NCI-H1930 (cell line): ENCODE measurements at regions not wholly inside any gene's neighbourhood (a gene's known extent, or its start where the extent isn't known, plus 50 kb on each side); places are given as distances from the start of the nearest gene placed in this dataset.

Source experiments
- DNase-seq, 2 experiments: peaks; one replicate each; lab custom pipeline; 2025; lab: John Stamatoyannopoulos, UW

GRCh38 chr13:107034236-107034872, 466.4 kb upstream of the ARGLU1 start:
- DNase-seq, result no peak

- no peak for DNase-seq
Observed at GRCh38 chr13:107031716-107032115, 463.8 kb upstream of the ARGLU1 start.

- no peak for DNase-seq
Observed at GRCh38 chr13:107028751-107029150, 460.8 kb upstream of the ARGLU1 start.

- DNase-seq, result no peak
Observed at GRCh38 chr13:107025991-107026390, 458.1 kb upstream of the ARGLU1 start.

GRCh38 chr13:107023335-107023734, 455.4 kb upstream of the ARGLU1 start:
- DNase-seq, result no peak

- no peak for DNase-seq
Observed at GRCh38 chr13:107020393-107020792, 452.5 kb upstream of the ARGLU1 start.

- DNase-seq, result no peak
Observed at GRCh38 chr13:107018285-107018684, 450.3 kb upstream of the ARGLU1 start.

- DNase-seq, result no peak
Observed at GRCh38 chr13:107006661-107007060, 438.7 kb upstream of the ARGLU1 start.

GRCh38 chr13:107005577-107005976, 437.6 kb upstream of the ARGLU1 start:
- no peak for DNase-seq

GRCh38 chr13:107003911-107004310, 436.0 kb upstream of the ARGLU1 start:
- DNase-seq, result no peak

- no peak for DNase-seq
Observed at GRCh38 chr13:106998664-106999063, 430.7 kb upstream of the ARGLU1 start.

GRCh38 chr13:106997696-106998095, 429.8 kb upstream of the ARGLU1 start:
- no peak for DNase-seq

- DNase-seq, result no peak
Observed at GRCh38 chr13:106996867-106997618, 429.1 kb upstream of the ARGLU1 start.

- no peak for DNase-seq
Observed at GRCh38 chr13:106990594-106990993, 422.7 kb upstream of the ARGLU1 start.

- DNase-seq, result no peak
Observed at GRCh38 chr13:106989876-106990275, 421.9 kb upstream of the ARGLU1 start.

- no peak for DNase-seq
Observed at GRCh38 chr13:106987427-106987785, 419.5 kb upstream of the ARGLU1 start.

- DNase-seq, result no peak
Observed at GRCh38 chr13:106986687-106987426, 418.9 kb upstream of the ARGLU1 start.

- no peak for DNase-seq
Observed at GRCh38 chr13:106986033-106986484, 418.1 kb upstream of the ARGLU1 start.

- no peak for DNase-seq
Observed at GRCh38 chr13:106985481-106985880, 417.5 kb upstream of the ARGLU1 start.

- no peak for DNase-seq
Observed at GRCh38 chr13:106981051-106981450, 413.1 kb upstream of the ARGLU1 start.

GRCh38 chr13:106967391-106967790, 399.5 kb upstream of the ARGLU1 start:
- no peak for DNase-seq

- DNase-seq, result no peak
Observed at GRCh38 chr13:106963151-106963550, 395.2 kb upstream of the ARGLU1 start.

GRCh38 chr13:106961651-106962050, 393.7 kb upstream of the ARGLU1 start:
- no peak for DNase-seq
